Panc1 (cell line): ENCODE measurements at regions not wholly inside any gene's neighbourhood (a gene's known extent, or its start where the extent isn't known, plus 50 kb on each side); places are given as distances from the start of the nearest gene placed in this dataset.

Source experiments
- ATAC-seq: fragments of 200-7000 bp; cut with Tn5 transposase; 2 replicates; pipeline ENCODE4 v1.9.1; 2020; ENCODE audit warnings: mild to moderate bottlenecking, moderate library complexity
- BruUV-seq: library from RNA; stranded (reverse); fragments of 400-500 nt; replicated peaks from 2 replicates; lab custom pipeline; 2021; lab: Mats Ljungman, UMichigan
- CTCF ChIA-PET: fragments of 300-600 bp; sonication (Branson Sonifier 250); formaldehyde crosslinking; loops from one replicate; lab custom pipeline; 2022; ENCODE audit warnings: antibody characterized with exemption; lab: Charles Lee
- POLR2A ChIA-PET: fragments of 300-600 bp; sonication (Branson Sonifier 250); formaldehyde crosslinking; loops from one replicate; lab custom pipeline; 2022; ENCODE audit warnings: antibody characterized with exemption; lab: Charles Lee
- DNase-seq: peaks from one replicate; pipeline ENCODE4 v3.0.0-alpha.2; 2010; ENCODE audit warnings: low read depth, low spot score
- H3K27ac ChIP-seq: 2 replicates; pipeline ENCODE4 v1.5.1; 2011; ENCODE audit warnings: mild to moderate bottlenecking, low read length, inconsistent platforms
- H3K27me3 ChIP-seq: fragments of 200-500 bp; sonication (Bioruptor generic); 2 replicates; pipeline ENCODE4 v1.6.0; 2014; ENCODE audit warnings: low read length, inconsistent platforms; ENCODE audit not compliant: control insufficient read depth, insufficient read depth
- H3K36me3 ChIP-seq: fragments of 200-500 bp; sonication (Bioruptor generic); 2 replicates; pipeline ENCODE4 v1.5.1; 2014; ENCODE audit warnings: inconsistent platforms, mild to moderate bottlenecking, low read length, moderate library complexity; ENCODE audit not compliant: control insufficient read depth, insufficient read depth
- H3K4me1 ChIP-seq: 2 replicates; pipeline ENCODE4 v1.5.1; 2011; ENCODE audit warnings: inconsistent platforms, mild to moderate bottlenecking, low read length, moderate library complexity; ENCODE audit not compliant: control insufficient read depth, insufficient read depth
- H3K4me3 ChIP-seq, 2 experiments: 2 replicates each; pipeline ENCODE4 v1.5.1; 2011 to 2012; ENCODE audit warnings: low read depth in 2 of 2, low read length in 2 of 2, mild to moderate bottlenecking in 2 of 2, inconsistent platforms in 1 of 2, moderate library complexity in 1 of 2
- H3K9me3 ChIP-seq: fragments of 200-500 bp; sonication (Bioruptor generic); 2 replicates; pipeline ENCODE4 v1.5.1; 2014; ENCODE audit warnings: low read depth, mild to moderate bottlenecking, inconsistent platforms, low read length, moderate library complexity; ENCODE audit not compliant: control insufficient read depth, insufficient read depth
- CTCF ChIP-seq: fragments of 450-650 bp; IDR thresholded peaks from 2 replicates; pipeline ENCODE4 v1.5.1; 2017; ENCODE audit warnings: mild to moderate bottlenecking
- POLR2AphosphoS5 ChIP-seq: IDR thresholded peaks from 2 replicates; pipeline ENCODE4 v1.6.1; 2012; ENCODE audit warnings: mild to moderate bottlenecking, low read depth, low read length, moderate library complexity
- SIN3A ChIP-seq: IDR thresholded peaks from 2 replicates; pipeline ENCODE4 v1.6.1; 2012; ENCODE audit warnings: low read depth, mild to moderate bottlenecking, low read length, moderate library complexity, borderline replicate concordance; ENCODE audit not compliant: insufficient read depth
- TCF7L2 ChIP-seq: IDR thresholded peaks from 2 replicates; pipeline ENCODE4 v1.6.1; 2011; ENCODE audit warnings: mild to moderate bottlenecking, low read depth, low read length, inconsistent platforms
- in situ Hi-C: cut with HindIII; loops from 2 replicates; pipeline ENCODE4 v1.10.0; 2016; ENCODE audit warnings: low sequenced_read_pairs, low pct_unique_long_range_greater_than_20kb
- intact Hi-C: fragments of 100-400 bp; cut with micrococcal nuclease; formaldehyde crosslinking; loops from one replicate; pipeline ENCODE4 v1.10.0; 2022; ENCODE audit not compliant: unreplicated experiment
- TF ChIP-seq, protein P1 (sequence below), 2 experiments: IDR thresholded peaks; 2 replicates each; pipeline ENCODE4 v1.6.1; 2011 to 2012; ENCODE audit warnings: low read depth in 2 of 2, control low read depth in 1 of 2, low read length in 1 of 2, mild to moderate bottlenecking in 1 of 2, moderate library complexity in 1 of 2; ENCODE audit not compliant: insufficient read depth in 1 of 2

- in situ Hi-C loops (no loop called here), intact Hi-C loops (no loop called here)
- H3K4me1 ChIP-seq = no peaks in the 10 kb centered on the region
- POLR2A ChIA-PET = no interaction called here
- no TSS peak for BruUV-seq
- no peak for DNase-seq
- CTCF ChIA-PET = no interaction called here
- TF ChIP-seq CTCF (no peak), TCF7L2 (no peak), SIN3A (no peak), POLR2AphosphoS5 (no peak)
- TF ChIP-seq, protein P1, sequence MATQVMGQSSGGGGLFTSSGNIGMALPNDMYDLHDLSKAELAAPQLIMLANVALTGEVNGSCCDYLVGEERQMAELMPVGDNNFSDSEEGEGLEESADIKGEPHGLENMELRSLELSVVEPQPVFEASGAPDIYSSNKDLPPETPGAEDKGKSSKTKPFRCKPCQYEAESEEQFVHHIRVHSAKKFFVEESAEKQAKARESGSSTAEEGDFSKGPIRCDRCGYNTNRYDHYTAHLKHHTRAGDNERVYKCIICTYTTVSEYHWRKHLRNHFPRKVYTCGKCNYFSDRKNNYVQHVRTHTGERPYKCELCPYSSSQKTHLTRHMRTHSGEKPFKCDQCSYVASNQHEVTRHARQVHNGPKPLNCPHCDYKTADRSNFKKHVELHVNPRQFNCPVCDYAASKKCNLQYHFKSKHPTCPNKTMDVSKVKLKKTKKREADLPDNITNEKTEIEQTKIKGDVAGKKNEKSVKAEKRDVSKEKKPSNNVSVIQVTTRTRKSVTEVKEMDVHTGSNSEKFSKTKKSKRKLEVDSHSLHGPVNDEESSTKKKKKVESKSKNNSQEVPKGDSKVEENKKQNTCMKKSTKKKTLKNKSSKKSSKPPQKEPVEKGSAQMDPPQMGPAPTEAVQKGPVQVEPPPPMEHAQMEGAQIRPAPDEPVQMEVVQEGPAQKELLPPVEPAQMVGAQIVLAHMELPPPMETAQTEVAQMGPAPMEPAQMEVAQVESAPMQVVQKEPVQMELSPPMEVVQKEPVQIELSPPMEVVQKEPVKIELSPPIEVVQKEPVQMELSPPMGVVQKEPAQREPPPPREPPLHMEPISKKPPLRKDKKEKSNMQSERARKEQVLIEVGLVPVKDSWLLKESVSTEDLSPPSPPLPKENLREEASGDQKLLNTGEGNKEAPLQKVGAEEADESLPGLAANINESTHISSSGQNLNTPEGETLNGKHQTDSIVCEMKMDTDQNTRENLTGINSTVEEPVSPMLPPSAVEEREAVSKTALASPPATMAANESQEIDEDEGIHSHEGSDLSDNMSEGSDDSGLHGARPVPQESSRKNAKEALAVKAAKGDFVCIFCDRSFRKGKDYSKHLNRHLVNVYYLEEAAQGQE (IDR thresholded peaks at IDR 0.05; ENCODE audit: insufficient read depth in 1 of 2, low read depth in 2 of 2, low read length in 1 of 2) = no peak
- H3K36me3 ChIP-seq = no peaks in the 10 kb centered on the region
- no peak overlapping the region for H3K27ac ChIP-seq
- H3K4me3 ChIP-seq = no peak overlapping the region
- ATAC-seq = no peak
- no peaks in the 10 kb centered on the region for H3K27me3 ChIP-seq
- H3K9me3 ChIP-seq = no peaks in the 10 kb centered on the region
Measured at GRCh38 chr17:17423656-17424055, 53.1 kb upstream of the MED9 start.

- ATAC-seq = no peak
- H3K4me1 ChIP-seq = no peaks in the 10 kb centered on the region
- H3K36me3 ChIP-seq = no peaks in the 10 kb centered on the region
- TF ChIP-seq CTCF = no peak
- TF ChIP-seq, protein P1 (IDR thresholded peaks at IDR 0.05; ENCODE audit: insufficient read depth in 1 of 2, low read depth in 2 of 2, low read length in 1 of 2) = no peak
- TF ChIP-seq TCF7L2 = no peak
- no peak for TF ChIP-seq SIN3A
- no peak for TF ChIP-seq POLR2AphosphoS5
- no TSS peak for BruUV-seq
- H3K4me3 ChIP-seq = no peak overlapping the region
- H3K27ac ChIP-seq = no peak overlapping the region
- DNase-seq = no peak
- ChIA-PET POLR2A (no interaction called here), CTCF (no interaction called here)
- no peaks in the 10 kb centered on the region; the same call in 1 of the 2 replicates for H3K27me3 ChIP-seq
- no peaks in the 10 kb centered on the region for H3K9me3 ChIP-seq
- intact Hi-C loops = no loop called here
- in situ Hi-C loops = no loop called here
Measured at GRCh38 chr17:17424552-17424951, 52.2 kb upstream of the MED9 start.
